ENCODE measurements at regions not wholly inside any gene's neighbourhood (a gene's known extent, or its start where the extent isn't known, plus 50 kb on each side); places are given as distances from the start of the nearest gene placed in this dataset.
"Not testable (repeated sequence)": the region's sequence is repeated elsewhere in the genome, so short reads cannot be mapped to it uniquely, and the experiment has no call there.

DNA sequence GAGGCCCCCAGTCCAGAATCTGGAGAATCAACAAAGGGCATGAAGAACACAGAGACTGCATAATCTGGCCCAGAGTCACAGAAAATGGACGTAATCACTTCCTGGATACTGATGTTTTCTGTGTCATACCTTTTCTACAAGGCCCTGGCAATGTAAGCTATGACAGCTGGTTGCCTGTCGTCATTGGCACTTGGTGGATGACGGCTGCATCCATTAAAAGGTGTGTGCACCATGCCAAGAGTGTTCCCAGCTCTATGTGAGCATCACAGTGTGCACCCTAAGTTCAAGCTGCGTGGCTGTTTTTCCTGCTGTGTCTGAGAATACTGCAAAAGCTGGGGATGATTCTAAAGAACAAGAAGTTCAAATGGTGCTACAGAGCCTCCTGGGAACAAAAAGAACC lies 275.2 kb upstream of the CNR1 start:
- WGBS (ENCODE audit: insufficient coverage): 78% methylated on average over 4 of the region's 4 CpGs

DNA sequence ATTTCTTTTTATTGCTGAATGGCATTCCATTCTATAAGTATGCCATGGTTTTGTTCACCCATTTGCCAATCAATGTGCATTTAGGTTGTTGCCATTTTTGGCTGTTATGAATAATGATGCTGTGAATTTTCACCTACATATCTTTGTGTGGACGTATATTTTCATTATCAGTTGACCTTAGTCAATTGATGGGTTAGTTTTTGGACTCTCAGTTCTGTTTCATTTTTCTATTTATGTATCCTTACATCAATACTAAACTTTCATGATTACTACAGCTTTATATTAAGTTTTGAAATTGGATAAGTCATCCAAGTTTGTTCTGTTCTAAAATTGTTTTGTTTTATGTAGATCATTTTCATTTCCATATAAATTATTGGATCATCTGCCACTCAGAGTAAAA lies 261.9 kb upstream of the CNR1 start:
- POLR2A ChIA-PET: no interaction called here
- Mint-ChIP-seq H3K27me3 (peaks cover 8 to 11% of the 10 kb centered on the region in 2 donors), H3K4me1 (no peaks in the 10 kb centered on the region), H3K9me3 (peaks cover 0 to 12% (median 0%) of the 10 kb centered on the region in 3 donors), H3K27ac (no peak overlapping the region), H3K4me3 (no peak overlapping the region), H3K36me3 (no peaks in the 10 kb centered on the region)
- CTCF ChIA-PET: no interaction called here
- Histone ChIP-seq H3K4me1 (ENCODE audit: control insufficient read depth in 1 of 2, extremely low read depth in 1 of 2, insufficient read depth in 2 of 2, low read length in 2 of 2) (no peaks in the 10 kb centered on the region), H3K9me3 (no peaks in the 10 kb centered on the region), H3K27me3 (replicated peaks in 1 of 2; ENCODE audit: control insufficient read depth in 2 of 2, extremely low read depth in 1 of 2, insufficient read depth in 2 of 2, low read length in 1 of 2) (no peaks in the 10 kb centered on the region), H3K27ac (ENCODE audit: low read length) (no peak overlapping the region), H3K4me3 (ENCODE audit: control insufficient read depth in 1 of 2, extremely low read depth in 1 of 2, low read length in 1 of 2) (no peak overlapping the region), H3K36me3 (ENCODE audit: control insufficient read depth in 2 of 2, extremely low read depth in 1 of 2, insufficient read depth in 1 of 2, low read length in 1 of 2) (no peaks in the 10 kb centered on the region)
- no CpG with 5 or more reads among the region's 1 CpG for WGBS (ENCODE audit: insufficient coverage)
- DNase-seq (no peak), ATAC-seq (replicated peaks in 1 of 4) (no peak)

More for the DNA sequence above, 275.2 kb upstream of the CNR1 start:
- H3K27me3 ChIP-seq (replicated peaks in 1 of 2; ENCODE audit: control insufficient read depth in 2 of 2, extremely low read depth in 1 of 2, insufficient read depth in 2 of 2, low read length in 1 of 2): no peaks in the 10 kb centered on the region
- no peaks in the 10 kb centered on the region for H3K4me1 ChIP-seq (ENCODE audit: control insufficient read depth in 1 of 2, extremely low read depth in 1 of 2, insufficient read depth in 2 of 2, low read length in 2 of 2)
- Mint-ChIP-seq H3K27me3 (peaks cover 0 to 3% of the 10 kb centered on the region in 2 donors), H3K4me1 (no peaks in the 10 kb centered on the region), H3K36me3 (no peaks in the 10 kb centered on the region), H3K27ac (no peak overlapping the region), H3K4me3 (no peak overlapping the region), H3K9me3 (no peaks in the 10 kb centered on the region)
- H3K27ac ChIP-seq (ENCODE audit: low read length): no peak overlapping the region
- ATAC-seq (replicated peaks in 1 of 4): no peak
- ChIA-PET CTCF (no interaction called here), POLR2A (no interaction called here)
- H3K9me3 ChIP-seq: no peaks in the 10 kb centered on the region
- no peak for DNase-seq
- H3K4me3 ChIP-seq (ENCODE audit: control insufficient read depth in 1 of 2, extremely low read depth in 1 of 2, low read length in 1 of 2): no peak overlapping the region
- H3K36me3 ChIP-seq (ENCODE audit: control insufficient read depth in 2 of 2, extremely low read depth in 1 of 2, insufficient read depth in 1 of 2, low read length in 1 of 2): no peaks in the 10 kb centered on the region

DNA sequence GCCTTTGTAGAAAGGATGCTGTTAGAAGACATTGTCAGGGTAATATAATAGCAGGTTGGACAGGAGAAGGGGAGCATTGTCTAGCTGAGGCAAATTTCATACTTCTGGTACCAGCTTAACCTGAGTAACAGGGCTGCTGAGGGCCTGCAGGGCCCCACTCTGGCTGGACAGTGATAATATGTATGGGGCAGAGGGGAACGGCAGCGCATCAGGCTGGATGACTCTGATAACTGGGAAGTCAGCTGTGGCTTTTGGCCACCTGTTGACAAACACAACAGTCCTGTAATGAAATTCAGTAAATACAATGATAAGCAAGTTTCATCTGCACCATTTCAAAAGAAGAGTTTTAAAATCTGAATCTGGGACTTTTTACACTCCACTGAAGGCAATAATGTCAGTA lies 259.9 kb upstream of the CNR1 start:
- DNase-seq: no peak
- no peaks in the 10 kb centered on the region for H3K36me3 ChIP-seq (ENCODE audit: control insufficient read depth in 2 of 2, extremely low read depth in 1 of 2, insufficient read depth in 1 of 2, low read length in 1 of 2)
- no peaks in the 10 kb centered on the region for H3K4me1 ChIP-seq (ENCODE audit: control insufficient read depth in 1 of 2, extremely low read depth in 1 of 2, insufficient read depth in 2 of 2, low read length in 2 of 2)
- H3K36me3 Mint-ChIP-seq: no peaks in the 10 kb centered on the region
- peaks cover 3% of the 10 kb centered on the region in 2 donors for H3K27me3 Mint-ChIP-seq
- H3K4me3 Mint-ChIP-seq: no peak overlapping the region
- no peaks in the 10 kb centered on the region for H3K4me1 Mint-ChIP-seq
- no peak overlapping the region for H3K27ac Mint-ChIP-seq
- H3K9me3 Mint-ChIP-seq: peaks cover 0 to 4% (median 0%) of the 10 kb centered on the region in 3 donors
- WGBS (ENCODE audit: insufficient coverage): no CpG with 5 or more reads among the region's 2 CpGs
- ATAC-seq (replicated peaks in 1 of 4): no peak
- no peaks in the 10 kb centered on the region for H3K27me3 ChIP-seq (replicated peaks in 1 of 2; ENCODE audit: control insufficient read depth in 2 of 2, extremely low read depth in 1 of 2, insufficient read depth in 2 of 2, low read length in 1 of 2)
- H3K4me3 ChIP-seq (ENCODE audit: control insufficient read depth in 1 of 2, extremely low read depth in 1 of 2, low read length in 1 of 2): no peak overlapping the region
- H3K27ac ChIP-seq (ENCODE audit: low read length): no peak overlapping the region
- no peaks in the 10 kb centered on the region for H3K9me3 ChIP-seq
- ChIA-PET POLR2A (no interaction called here), CTCF (no interaction called here)

DNA sequence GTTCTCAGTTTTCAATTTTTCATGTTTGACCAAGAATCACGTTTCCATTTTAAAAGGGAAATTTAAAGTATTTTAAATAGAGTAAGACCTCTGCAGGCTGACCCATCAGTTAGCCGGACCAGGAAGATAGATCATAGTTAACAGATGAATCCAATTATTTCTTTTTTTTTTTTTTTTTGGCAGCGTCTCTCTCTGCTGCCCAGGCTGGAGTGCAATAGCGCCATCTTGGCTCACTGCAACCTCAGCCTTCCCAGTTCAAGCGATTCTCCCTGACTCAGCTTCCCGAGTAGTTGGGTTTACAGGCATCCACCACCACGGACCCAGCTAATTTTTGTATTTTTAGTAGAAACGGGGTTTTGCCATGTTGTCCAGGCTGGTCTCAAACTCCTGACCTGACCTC lies 256.7 kb upstream of the CNR1 start:
- WGBS (ENCODE audit: insufficient coverage): 80% methylated on average over 1 of the region's 8 CpGs
- peaks cover 0 to 2% (median 0%) of the 10 kb centered on the region in 3 donors for H3K9me3 Mint-ChIP-seq
- Histone ChIP-seq H3K27ac (ENCODE audit: low read length) (no peak overlapping the region), H3K4me3 (ENCODE audit: control insufficient read depth in 1 of 2, extremely low read depth in 1 of 2, low read length in 1 of 2) (no peak overlapping the region), H3K27me3 (replicated peaks in 1 of 2; ENCODE audit: control insufficient read depth in 2 of 2, extremely low read depth in 1 of 2, insufficient read depth in 2 of 2, low read length in 1 of 2) (no peaks in the 10 kb centered on the region), H3K36me3 (ENCODE audit: control insufficient read depth in 2 of 2, extremely low read depth in 1 of 2, insufficient read depth in 1 of 2, low read length in 1 of 2) (no peaks in the 10 kb centered on the region), H3K4me1 (ENCODE audit: control insufficient read depth in 1 of 2, extremely low read depth in 1 of 2, insufficient read depth in 2 of 2, low read length in 2 of 2) (no peaks in the 10 kb centered on the region), H3K9me3 (no peaks in the 10 kb centered on the region)
- H3K27me3 Mint-ChIP-seq: peaks cover 0 to 2% of the 10 kb centered on the region in 2 donors
- H3K4me3 Mint-ChIP-seq: no peak overlapping the region
- DNase-seq (no peak), ATAC-seq (replicated peaks in 1 of 4) (no peak)
- no peaks in the 10 kb centered on the region for H3K4me1 Mint-ChIP-seq
- no peak overlapping the region for H3K27ac Mint-ChIP-seq
- ChIA-PET CTCF (no interaction called here), POLR2A (no interaction called here)
- no peaks in the 10 kb centered on the region for H3K36me3 Mint-ChIP-seq

DNA sequence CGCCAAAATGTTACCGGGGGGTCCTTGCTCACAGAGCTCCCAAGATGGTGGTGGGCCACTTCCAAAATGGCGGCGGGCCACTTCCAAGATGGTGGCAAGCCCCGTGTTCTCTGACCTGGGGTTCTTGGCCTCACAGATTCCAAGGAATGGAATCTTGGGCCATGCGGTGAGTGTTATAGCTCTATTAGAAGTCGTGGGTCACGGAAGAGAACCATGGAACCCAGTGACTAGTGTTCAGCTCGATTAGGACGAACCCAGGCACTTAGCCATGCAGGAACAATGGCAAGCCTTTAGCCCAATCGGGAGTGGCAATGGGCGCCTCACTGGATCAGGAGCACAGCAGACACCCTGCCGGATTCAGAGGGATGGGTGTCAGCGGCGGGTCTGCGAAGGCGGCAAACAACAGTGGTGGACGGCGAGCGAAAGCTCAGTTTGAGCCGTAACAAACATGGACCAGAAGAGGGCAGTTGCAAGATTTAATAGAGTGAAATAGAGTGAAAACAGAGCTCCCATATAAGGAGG lies 254.9 kb upstream of the CNR1 start:
- H3K4me3 Mint-ChIP-seq; H3K9me3 ChIP-seq; POLR2A ChIA-PET; H3K4me1 ChIP-seq (ENCODE audit: control insufficient read depth in 1 of 2, extremely low read depth in 1 of 2, insufficient read depth in 2 of 2, low read length in 2 of 2); ATAC-seq (replicated peaks in 1 of 4); H3K4me3 ChIP-seq (ENCODE audit: control insufficient read depth in 1 of 2, extremely low read depth in 1 of 2, low read length in 1 of 2); H3K27me3 ChIP-seq (replicated peaks in 1 of 2; ENCODE audit: control insufficient read depth in 2 of 2, extremely low read depth in 1 of 2, insufficient read depth in 2 of 2, low read length in 1 of 2); H3K36me3 Mint-ChIP-seq; H3K27ac ChIP-seq (ENCODE audit: low read length); H3K9me3 Mint-ChIP-seq; H3K27ac Mint-ChIP-seq; H3K4me1 Mint-ChIP-seq; H3K27me3 Mint-ChIP-seq; DNase-seq; H3K36me3 ChIP-seq (ENCODE audit: control insufficient read depth in 2 of 2, extremely low read depth in 1 of 2, insufficient read depth in 1 of 2, low read length in 1 of 2); CTCF ChIA-PET: not testable (repeated sequence)
- 97% methylated on average over 5 of the region's 21 CpGs for WGBS (ENCODE audit: insufficient coverage)

DNA sequence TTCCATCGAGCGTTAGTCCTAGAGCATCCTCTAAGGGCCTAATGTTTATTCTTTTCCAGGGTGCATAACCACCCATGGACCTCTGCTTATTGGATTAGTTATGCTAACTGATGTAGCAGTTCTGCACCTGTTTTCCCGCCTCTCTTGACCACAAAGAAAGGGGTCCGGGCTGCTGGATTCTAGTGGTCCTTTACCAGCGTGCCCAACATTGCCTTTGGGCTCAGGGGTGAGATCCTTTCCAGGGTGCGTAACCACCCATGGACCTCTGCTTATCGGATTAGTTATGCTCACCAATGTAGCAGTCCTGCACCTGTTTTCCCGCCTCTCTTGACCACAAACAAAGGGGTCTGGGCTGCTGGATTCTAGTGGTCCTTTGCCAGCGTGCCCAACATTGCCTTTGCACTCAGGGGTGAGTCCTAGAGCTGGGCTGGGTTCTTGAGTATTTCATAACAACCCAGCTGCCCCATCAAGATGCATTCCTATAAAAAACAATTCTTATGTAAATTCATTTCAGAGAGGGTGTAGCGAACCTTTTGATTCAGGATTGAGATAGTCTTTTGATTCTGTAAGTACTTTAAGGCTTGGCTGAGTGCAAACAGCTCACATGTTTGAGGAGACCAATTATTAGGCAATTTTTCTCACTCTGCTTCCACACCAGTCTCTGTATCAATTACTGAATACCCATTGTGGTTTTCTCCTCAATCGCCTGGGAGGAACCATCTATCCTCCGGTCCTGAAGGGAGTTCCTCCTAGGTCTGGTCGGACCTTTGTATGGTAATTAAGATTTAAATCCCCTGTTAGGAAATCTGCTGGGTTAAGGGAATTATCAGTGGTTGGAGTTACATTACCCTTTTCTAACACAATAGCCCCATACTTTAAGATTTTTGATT lies 253.0 kb upstream of the CNR1 start:
- CTCF ChIA-PET: interaction anchor here (0.5 to 0.6 kb wide), 2 partner anchors 45 to 147 kb away, joined by 3 read pairs; no protein-coding TSS in a partner anchor
- H3K4me1 ChIP-seq (ENCODE audit: control insufficient read depth in 1 of 2, extremely low read depth in 1 of 2, insufficient read depth in 2 of 2, low read length in 2 of 2); ATAC-seq (replicated peaks in 1 of 4); H3K27me3 ChIP-seq (replicated peaks in 1 of 2; ENCODE audit: control insufficient read depth in 2 of 2, extremely low read depth in 1 of 2, insufficient read depth in 2 of 2, low read length in 1 of 2); H3K27me3 Mint-ChIP-seq; H3K36me3 ChIP-seq (ENCODE audit: control insufficient read depth in 2 of 2, extremely low read depth in 1 of 2, insufficient read depth in 1 of 2, low read length in 1 of 2); H3K9me3 ChIP-seq; DNase-seq; POLR2A ChIA-PET; H3K27ac Mint-ChIP-seq; H3K36me3 Mint-ChIP-seq; H3K27ac ChIP-seq (ENCODE audit: low read length); H3K4me1 Mint-ChIP-seq; H3K4me3 Mint-ChIP-seq; H3K9me3 Mint-ChIP-seq; H3K4me3 ChIP-seq (ENCODE audit: control insufficient read depth in 1 of 2, extremely low read depth in 1 of 2, low read length in 1 of 2): not testable (repeated sequence)
- 95% methylated on average over 4 of the region's 13 CpGs for WGBS (ENCODE audit: insufficient coverage)
